K562 (cell line): ENCODE measurements at regions not wholly inside any gene's neighbourhood (a gene's known extent, or its start where the extent isn't known, plus 50 kb on each side); places are given as distances from the start of the nearest gene placed in this dataset.

Experiments
- ATAC-seq: fragments of 200-7000 bp; cut with Tn5 transposase; 3 replicates; pipeline ENCODE4 v1.9.1; 2020; ENCODE audit warnings: moderate library complexity
- BruUV-seq: library from RNA; stranded (reverse); fragments of 400-500 nt; replicated peaks from 2 replicates; lab custom pipeline; 2021; lab: Mats Ljungman, UMichigan
- CTCF ChIA-PET: fragments of 300-600 bp; formaldehyde crosslinking; extraction: SDS; loops from one replicate; lab custom pipeline; 2021; ENCODE audit warnings: low intra/inter-chr PET ratio; lab: Yijun Ruan, JAX
- POLR2A ChIA-PET: fragments of 300-600, 350-650 bp; sonication (Branson Sonifier 250); formaldehyde crosslinking; extraction: SDS; loops from one replicate; lab custom pipeline; 2021; ENCODE audit warnings: antibody characterized with exemption, inconsistent platforms; lab: Yijun Ruan, JAX
- DNase-seq, 4 experiments: peaks; one replicate each; pipeline versions ENCODE4 v3.0.0 to v3.0.0-alpha.2; 2011 to 2018; ENCODE audit warnings: low spot score in 3 of 4, mixed read lengths in 3 of 4; ENCODE audit errors: extremely low read depth in 1 of 4
- FAIRE-seq: peaks from 2 replicates; lab custom pipeline; 2011; peaks lifted over from hg19 to GRCh38; lab: Jason Lieb, UNC
- H2AFZ ChIP-seq: 2 replicates; pipeline ENCODE4 v1.6.0; 2011; ENCODE audit warnings: low read depth, low read length, control low read depth, inconsistent platforms
- H3K27ac ChIP-seq: fragments of 200-600 bp; 3 replicates; pipeline ENCODE4 v1.8.0; 2011; ENCODE audit warnings: low read depth, mild to moderate bottlenecking, control low read depth, inconsistent platforms, low read length, moderate library complexity, mixed read lengths; ENCODE audit errors: extremely low read depth
- H3K27me3 ChIP-seq, 2 experiments: fragments of 300-600 bp in 1 of 2; 2 replicates in 1 of 2; 3 replicates in 1 of 2; pipeline versions ENCODE4 v1.6.0 to v1.8.0; 2011; ENCODE audit warnings: inconsistent platforms in 2 of 2, low read length in 2 of 2, mild to moderate bottlenecking in 1 of 2, mixed read lengths in 1 of 2, moderate library complexity in 1 of 2; ENCODE audit not compliant: control insufficient read depth in 2 of 2, insufficient read depth in 2 of 2
- H3K36me3 ChIP-seq: fragments of 300-600 bp; 3 replicates; pipeline ENCODE4 v1.8.0; 2011; ENCODE audit warnings: mild to moderate bottlenecking, low read length, inconsistent platforms; ENCODE audit not compliant: control insufficient read depth, insufficient read depth
- H3K4me1 ChIP-seq, 2 experiments: fragments of 200-600 bp in 1 of 2; replicated peaks in 1 of 2; 2 replicates in 1 of 2; 3 replicates in 1 of 2; pipeline versions ENCODE4 v1.5.1 to v1.8.0; 2011; ENCODE audit warnings: inconsistent platforms in 2 of 2, low read length in 2 of 2, mild to moderate bottlenecking in 1 of 2, mixed read lengths in 1 of 2, moderate library complexity in 1 of 2; ENCODE audit not compliant: control insufficient read depth in 2 of 2, insufficient read depth in 2 of 2
- H3K4me2 ChIP-seq: 2 replicates; pipeline ENCODE4 v1.6.1; 2011; ENCODE audit warnings: low read length, control low read depth, inconsistent platforms, mixed read lengths; ENCODE audit not compliant: insufficient read depth
- H3K4me3 ChIP-seq: fragments of 200-600 bp; sonication (generic), shearing (Covaris generic); 2 replicates; pipeline ENCODE4 v1.5.1; 2016; ENCODE audit warnings: control low read depth, inconsistent platforms
- H3K79me2 ChIP-seq: fragments of 200-600 bp; 3 replicates; pipeline ENCODE4 v1.8.0; 2011; ENCODE audit warnings: low read length, inconsistent platforms; ENCODE audit not compliant: control insufficient read depth, insufficient read depth
- H3K9ac ChIP-seq, 2 experiments: 2 replicates each; pipeline versions ENCODE4 v1.6.0 to v1.6.1; 2011; ENCODE audit warnings: low read depth in 2 of 2, low read length in 2 of 2, control low read depth in 1 of 2, inconsistent platforms in 1 of 2, mild to moderate bottlenecking in 1 of 2, mixed read lengths in 1 of 2; ENCODE audit not compliant: insufficient read depth in 1 of 2
- H3K9me1 ChIP-seq: one replicate; pipeline ENCODE4 v1.6.0; 2011; ENCODE audit warnings: inconsistent platforms, mild to moderate bottlenecking, low read length, moderate library complexity; ENCODE audit not compliant: control insufficient read depth, insufficient read depth
- H3K9me3 ChIP-seq: replicated peaks from 2 replicates; pipeline ENCODE4 v1.5.1; 2011; ENCODE audit warnings: low read depth, low read length, inconsistent platforms; ENCODE audit not compliant: control insufficient read depth, insufficient read depth
- H4K20me1 ChIP-seq: replicated peaks from 2 replicates; pipeline ENCODE4 v1.6.1; 2011; ENCODE audit warnings: low read length, inconsistent platforms, mixed read lengths; ENCODE audit not compliant: control insufficient read depth, insufficient read depth
- ATF2 ChIP-seq: sonication (generic); formaldehyde crosslinking; IDR thresholded peaks from 2 replicates; pipeline ENCODE4 v1.8.1; 2022; ENCODE audit warnings: missing genetic modification reagents
- HNRNPL ChIP-seq: fragments of 200-400 bp; formaldehyde crosslinking; IDR thresholded peaks from 2 replicates; pipeline ENCODE4 v1.6.1; 2017; ENCODE audit warnings: low read depth, mild to moderate bottlenecking, low read length
- PURB ChIP-seq: sonication (generic); formaldehyde crosslinking; IDR thresholded peaks from 2 replicates; pipeline ENCODE4 v1.9.0; 2021; ENCODE audit warnings: low read depth, mild to moderate bottlenecking, missing genetic modification reagents
- SLC30A9 ChIP-seq: fragments of 250-450 bp; sonication (Bioruptor Pico); IDR thresholded peaks from 2 replicates; pipeline ENCODE4 v1.8.0; 2022; ENCODE audit warnings: mild to moderate bottlenecking, moderate library complexity
- WGBS: fragments of 100-300 bp; shearing (Covaris generic); methylation state at CpG from one replicate; pipeline ENCODE4 v1.1.6; 2016; ENCODE audit warnings: low coverage, mixed read lengths; ENCODE audit not compliant: insufficient coverage; ENCODE audit errors: missing lambda C conversion rate; 5-methylcytosine and 5-hydroxymethylcytosine counted together
- in situ Hi-C: fragments of 300-500 bp; cut with MboI; formaldehyde crosslinking; loops from 4 replicates; pipeline ENCODE4 v1.15.0; 2018; ENCODE audit warnings: inconsistent platforms, mixed read lengths
- intact Hi-C: fragments of 100-400 bp; cut with micrococcal nuclease; formaldehyde crosslinking; loops from 2 replicates; pipeline ENCODE4 v1.14.2; 2022

- CTCF ChIA-PET, result no interaction called here
- in situ Hi-C loops, result no loop called here
- H3K4me3 ChIP-seq, result no peak overlapping the region
- no peak for ATAC-seq
- H2AFZ ChIP-seq, result no peak overlapping the region
- no peaks in the 10 kb centered on the region for H3K79me2 ChIP-seq
- no peaks in the 10 kb centered on the region for H3K9me1 ChIP-seq
- no peaks in the 10 kb centered on the region for H3K9me3 ChIP-seq
- no peaks in the 10 kb centered on the region for H3K4me1 ChIP-seq
- WGBS, result 1% methylated on average over 19 of the region's 22 CpGs
- intact Hi-C loops, result no loop called here
- no peaks in the 10 kb centered on the region for H3K36me3 ChIP-seq
- no peaks in the 10 kb centered on the region for H4K20me1 ChIP-seq
- TF ChIP-seq SLC30A9 (no peak), PURB (CRISPR knock-in tag) (no peak), ATF2 (CRISPR knock-in tag) (no peak), HNRNPL (no peak)
- TF ChIP-seq, all 486 proteins: peak for 0
- no TSS peak for BruUV-seq
- peaks cover 3 to 12% of the 10 kb centered on the region in 2 experiments; a peak in 3 of 5 replicates for H3K27me3 ChIP-seq
- FAIRE-seq (no peak), DNase-seq (no peak)
- POLR2A ChIA-PET, result no interaction called here
- no peak overlapping the region for H3K4me2 ChIP-seq
- H3K27ac ChIP-seq, result no peak overlapping the region
- H3K9ac ChIP-seq, result no peak overlapping the region
These were observed 334.5 kb downstream of the TMEM121 start for GRCh38 chr14:105860615-105861580.
